Activated CD8-positive, alpha-beta memory T cell treated with anti-CD3 and anti-CD28 coated beads, Interleukin-2, amount 10 ng/mL, durations not matched to agents 7 days and 5 days (primary cell): ENCODE measurements at regions not wholly inside any gene's neighbourhood (a gene's known extent, or its start where the extent isn't known, plus 50 kb on each side); places are given as distances from the start of the nearest gene placed in this dataset.

Source experiments
- ATAC-seq: fragments of 150-1000 bp; cut with Tn5 transposase; one replicate; pipeline ENCODE4 v1.10.0; 2021; ENCODE audit warnings: moderate library complexity
- CTCF ChIA-PET: fragments of 350-600 bp; sonication (Branson Sonifier 250); formaldehyde crosslinking; loops from one replicate; lab custom pipeline; 2021; ENCODE audit warnings: antibody characterized with exemption; lab: Charles Lee
- DNase-seq: peaks from one replicate; pipeline ENCODE4 v3.0.0-alpha.2; 2020
- H3K27ac Mint-ChIP-seq: one replicate; pipeline ENCODE4 v1.8.0; 2021; ENCODE audit warnings: mild to moderate bottlenecking, mixed read lengths
- H3K27me3 Mint-ChIP-seq: one replicate; pipeline ENCODE4 v1.8.0; 2021; ENCODE audit warnings: mixed read lengths
- H3K36me3 Mint-ChIP-seq: one replicate; pipeline ENCODE4 v1.8.0; 2021; ENCODE audit warnings: mild to moderate bottlenecking, mixed read lengths
- H3K4me1 Mint-ChIP-seq: one replicate; pipeline ENCODE4 v1.8.0; 2021; ENCODE audit warnings: mixed read lengths
- H3K4me3 Mint-ChIP-seq: one replicate; pipeline ENCODE4 v1.8.0; 2021; ENCODE audit warnings: mild to moderate bottlenecking, moderate library complexity, mixed read lengths
- H3K9me3 Mint-ChIP-seq: one replicate; pipeline ENCODE4 v1.8.0; 2022; ENCODE audit warnings: low read depth, mixed read lengths

- no peak overlapping the region for H3K4me3 Mint-ChIP-seq
- H3K27me3 Mint-ChIP-seq = no peaks in the 10 kb centered on the region
- peaks cover 11% of the 10 kb centered on the region for H3K9me3 Mint-ChIP-seq
- no peaks in the 10 kb centered on the region for H3K4me1 Mint-ChIP-seq
- H3K36me3 Mint-ChIP-seq = no peaks in the 10 kb centered on the region
- CTCF ChIA-PET = no interaction called here
- no peak overlapping the region for H3K27ac Mint-ChIP-seq
- no peak for DNase-seq
- no peak for ATAC-seq
Measured at GRCh38 chr4:179544496-179544895, 2102.3 kb upstream of the AGA start.

GRCh38 chr4:179552131-179552530 is 2109.9 kb upstream of the AGA start:
- CTCF ChIA-PET = no interaction called here
- H3K4me1 Mint-ChIP-seq = no peaks in the 10 kb centered on the region
- ATAC-seq = no peak

GRCh38 chr4:179563741-179564140 is 2121.5 kb upstream of the AGA start:
- no peaks in the 10 kb centered on the region for H3K27me3 Mint-ChIP-seq
- no peak overlapping the region for H3K27ac Mint-ChIP-seq
- CTCF ChIA-PET = no interaction called here
- no peaks in the 10 kb centered on the region for H3K4me1 Mint-ChIP-seq
- H3K36me3 Mint-ChIP-seq = no peaks in the 10 kb centered on the region
- ATAC-seq (no peak), DNase-seq (no peak)
- H3K9me3 Mint-ChIP-seq = peaks cover 14% of the 10 kb centered on the region
- H3K4me3 Mint-ChIP-seq = no peak overlapping the region

More at GRCh38 chr4:179552131-179552530, 2109.9 kb upstream of the AGA start:
- Mint-ChIP-seq H3K36me3 (no peaks in the 10 kb centered on the region), H3K9me3 (peaks cover 15% of the 10 kb centered on the region), H3K27ac (no peak overlapping the region), H3K27me3 (no peaks in the 10 kb centered on the region), H3K4me3 (no peak overlapping the region)
- no peak for DNase-seq

GRCh38 chr4:179569549-179569948 is 2127.3 kb upstream of the AGA start:
- CTCF ChIA-PET = no interaction called here
- Mint-ChIP-seq H3K4me1 (no peaks in the 10 kb centered on the region), H3K27me3 (no peaks in the 10 kb centered on the region)

GRCh38 chr4:179582164-179582905 is 2140.1 kb upstream of the AGA start:
- Mint-ChIP-seq H3K27ac (no peak overlapping the region), H3K4me3 (no peak overlapping the region), H3K9me3 (peaks cover 4% of the 10 kb centered on the region), H3K27me3 (no peaks in the 10 kb centered on the region), H3K4me1 (no peaks in the 10 kb centered on the region), H3K36me3 (no peaks in the 10 kb centered on the region)
- DNase-seq (no peak), ATAC-seq (no peak)
- CTCF ChIA-PET = no interaction called here

More at GRCh38 chr4:179569549-179569948, 2127.3 kb upstream of the AGA start:
- DNase-seq (no peak), ATAC-seq (no peak)
- H3K4me3 Mint-ChIP-seq = no peak overlapping the region
- no peaks in the 10 kb centered on the region for H3K36me3 Mint-ChIP-seq
- H3K27ac Mint-ChIP-seq = no peak overlapping the region
- peaks cover 21% of the 10 kb centered on the region for H3K9me3 Mint-ChIP-seq

- no peak overlapping the region for H3K4me3 Mint-ChIP-seq
- no peak for ATAC-seq
- no peaks in the 10 kb centered on the region for H3K27me3 Mint-ChIP-seq
- H3K4me1 Mint-ChIP-seq = no peaks in the 10 kb centered on the region
- no peak for DNase-seq
- peaks cover 4% of the 10 kb centered on the region for H3K9me3 Mint-ChIP-seq
- H3K27ac Mint-ChIP-seq = no peak overlapping the region
- CTCF ChIA-PET = no interaction called here
- H3K36me3 Mint-ChIP-seq = no peaks in the 10 kb centered on the region
Measured at GRCh38 chr4:179583221-179583620, 2141.0 kb upstream of the AGA start.

GRCh38 chr4:179584101-179584500 is 2141.9 kb upstream of the AGA start:
- Mint-ChIP-seq H3K4me3 (no peak overlapping the region), H3K9me3 (peaks cover 1% of the 10 kb centered on the region), H3K27me3 (no peaks in the 10 kb centered on the region), H3K27ac (no peak overlapping the region), H3K36me3 (no peaks in the 10 kb centered on the region), H3K4me1 (no peaks in the 10 kb centered on the region)
- CTCF ChIA-PET = no interaction called here
- DNase-seq (no peak), ATAC-seq (no peak)

GRCh38 chr4:179585761-179586160 is 2143.5 kb upstream of the AGA start:
- H3K9me3 Mint-ChIP-seq = no peaks in the 10 kb centered on the region
- no peak overlapping the region for H3K27ac Mint-ChIP-seq
- CTCF ChIA-PET = no interaction called here
- no peaks in the 10 kb centered on the region for H3K36me3 Mint-ChIP-seq
- H3K4me1 Mint-ChIP-seq = no peaks in the 10 kb centered on the region
- no peaks in the 10 kb centered on the region for H3K27me3 Mint-ChIP-seq
- no peak overlapping the region for H3K4me3 Mint-ChIP-seq
- ATAC-seq (no peak), DNase-seq (no peak)

- no peak for DNase-seq
- CTCF ChIA-PET = no interaction called here
- Mint-ChIP-seq H3K27ac (no peak overlapping the region), H3K4me1 (no peaks in the 10 kb centered on the region), H3K36me3 (no peaks in the 10 kb centered on the region), H3K9me3 (no peaks in the 10 kb centered on the region), H3K27me3 (no peaks in the 10 kb centered on the region), H3K4me3 (no peak overlapping the region)
- ATAC-seq = no peak
Measured at GRCh38 chr4:179586460-179586859, 2144.2 kb upstream of the AGA start.

GRCh38 chr4:179595671-179596410 is 2153.6 kb upstream of the AGA start:
- Mint-ChIP-seq H3K4me1 (no peaks in the 10 kb centered on the region), H3K27me3 (no peaks in the 10 kb centered on the region), H3K27ac (no peak overlapping the region), H3K36me3 (no peaks in the 10 kb centered on the region), H3K9me3 (peaks cover 3% of the 10 kb centered on the region), H3K4me3 (no peak overlapping the region)
- ATAC-seq = no peak
- CTCF ChIA-PET = no interaction called here
- no peak for DNase-seq

- Mint-ChIP-seq H3K9me3 (peaks cover 3% of the 10 kb centered on the region), H3K4me3 (no peak overlapping the region), H3K27ac (no peak overlapping the region), H3K27me3 (no peaks in the 10 kb centered on the region), H3K4me1 (no peaks in the 10 kb centered on the region), H3K36me3 (no peaks in the 10 kb centered on the region)
- no peak for ATAC-seq
- no peak for DNase-seq
- CTCF ChIA-PET = no interaction called here
Measured at GRCh38 chr4:179596621-179597020, 2154.4 kb upstream of the AGA start.

- no peaks in the 10 kb centered on the region for H3K4me1 Mint-ChIP-seq
- no peaks in the 10 kb centered on the region for H3K27me3 Mint-ChIP-seq
- H3K36me3 Mint-ChIP-seq = no peaks in the 10 kb centered on the region
- DNase-seq = no peak
- H3K27ac Mint-ChIP-seq = no peak overlapping the region
- ATAC-seq = no peak
- H3K9me3 Mint-ChIP-seq = peaks cover 3% of the 10 kb centered on the region
- CTCF ChIA-PET = no interaction called here
- H3K4me3 Mint-ChIP-seq = no peak overlapping the region
Measured at GRCh38 chr4:179597301-179597700, 2155.1 kb upstream of the AGA start.

- CTCF ChIA-PET = no interaction called here
- no peak overlapping the region for H3K27ac Mint-ChIP-seq
- peaks cover 5% of the 10 kb centered on the region for H3K9me3 Mint-ChIP-seq
- H3K36me3 Mint-ChIP-seq = no peaks in the 10 kb centered on the region
- no peaks in the 10 kb centered on the region for H3K4me1 Mint-ChIP-seq
- no peak for DNase-seq
- H3K27me3 Mint-ChIP-seq = no peaks in the 10 kb centered on the region
- ATAC-seq = no peak
- H3K4me3 Mint-ChIP-seq = no peak overlapping the region
Measured at GRCh38 chr4:179601671-179602070, 2159.4 kb upstream of the AGA start.

GRCh38 chr4:179605196-179605595 is 2163.0 kb upstream of the AGA start:
- DNase-seq (no peak), ATAC-seq (no peak)
- H3K9me3 Mint-ChIP-seq = peaks cover 7% of the 10 kb centered on the region
- H3K4me3 Mint-ChIP-seq = no peak overlapping the region
- CTCF ChIA-PET = no interaction called here
- no peak overlapping the region for H3K27ac Mint-ChIP-seq
- H3K36me3 Mint-ChIP-seq = no peaks in the 10 kb centered on the region
- H3K4me1 Mint-ChIP-seq = no peaks in the 10 kb centered on the region
- no peaks in the 10 kb centered on the region for H3K27me3 Mint-ChIP-seq
